NCI-H510A (cell line): ENCODE measurements at regions not wholly inside any gene's neighbourhood (a gene's known extent, or its start where the extent isn't known, plus 50 kb on each side); places are given as distances from the start of the nearest gene placed in this dataset.

Experiments used
- DNase-seq: peaks from one replicate; lab custom pipeline; 2025; lab: John Stamatoyannopoulos, UW

GRCh38 chr4:147425019-147425418, 55.9 kb upstream of the EDNRA start:
- DNase-seq, result no peak

GRCh38 chr4:147428583-147428982, 52.3 kb upstream of the EDNRA start:
- DNase-seq, result no peak

DNA sequence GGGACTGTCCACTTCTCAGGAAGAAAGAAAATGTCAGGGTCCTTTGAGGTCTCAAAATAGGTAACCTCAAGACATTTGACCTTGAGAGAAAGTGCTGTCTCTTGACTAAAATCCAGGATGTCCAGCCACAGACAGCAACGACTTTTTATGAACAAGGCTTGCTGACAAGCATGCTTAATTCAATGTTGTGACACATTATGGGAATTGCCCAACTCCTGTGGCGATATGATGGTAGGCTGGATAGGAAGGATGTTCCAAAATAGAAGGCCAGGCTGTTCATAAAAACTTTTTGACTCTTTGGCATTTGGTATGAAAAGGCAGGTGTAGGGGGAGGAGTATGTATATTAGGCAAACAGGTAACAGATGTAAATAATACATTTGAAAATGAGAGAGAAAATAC, 50.8 kb upstream of the EDNRA start:
- DNase-seq, result no peak
